RCC 7860 (cell line): ENCODE measurements at regions not wholly inside any gene's neighbourhood (a gene's known extent, or its start where the extent isn't known, plus 50 kb on each side); places are given as distances from the start of the nearest gene placed in this dataset.
A peak's percentile ranks its signal among the peaks of the same experiment; 100 is the strongest.

ENCODE experiments used
- DNase-seq: peaks from one replicate; pipeline ENCODE4 v3.0.0-alpha.2; 2015; ENCODE audit warnings: low spot score
- FAIRE-seq: peaks from 2 replicates; lab custom pipeline; 2012; peaks lifted over from hg19 to GRCh38; lab: Jason Lieb, UNC

DNA sequence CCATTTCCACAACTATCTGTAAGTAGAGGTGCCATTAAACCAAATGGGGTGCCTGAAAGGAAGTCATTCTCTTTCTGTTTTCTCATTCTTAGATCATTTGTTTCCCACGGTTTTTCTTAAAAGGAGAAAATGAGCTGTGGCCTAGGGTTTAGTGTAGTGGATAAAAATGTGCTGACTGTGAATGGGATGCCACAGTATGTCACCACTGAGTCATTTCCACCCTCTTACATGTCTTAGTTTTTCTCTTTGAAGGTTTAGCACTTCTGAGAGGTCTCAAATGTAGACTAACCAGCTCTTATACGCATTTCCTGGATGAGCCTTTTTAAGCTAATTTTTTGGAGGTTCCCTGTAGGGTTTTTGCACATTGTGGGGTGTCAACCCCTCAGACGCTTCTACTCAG, 244.5 kb upstream of the SPANXN1 start:
- peak; percentile 74 for DNase-seq
- FAIRE-seq = peak; percentile 88

DNA sequence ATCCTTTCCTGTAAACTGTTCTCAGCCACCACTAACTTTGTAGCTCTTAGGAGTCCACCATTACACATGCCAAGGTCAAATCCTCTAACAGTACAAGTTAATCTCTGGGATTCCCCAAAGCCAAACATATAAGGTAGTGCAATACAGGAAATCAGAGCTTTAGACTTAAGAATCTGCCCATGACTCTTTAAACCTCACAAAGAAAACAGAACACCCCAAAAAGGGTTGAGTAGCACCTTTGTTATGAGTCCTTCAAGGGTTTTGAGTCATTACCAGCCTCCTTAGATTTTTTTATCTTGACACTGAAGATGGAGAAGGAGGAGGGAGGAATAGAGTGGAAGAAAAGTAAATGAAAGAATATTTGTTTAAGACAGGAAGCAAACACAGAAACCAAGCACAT, 243.9 kb upstream of the SPANXN1 start:
- FAIRE-seq (no peak), DNase-seq (peak; percentile 40)

DNA sequence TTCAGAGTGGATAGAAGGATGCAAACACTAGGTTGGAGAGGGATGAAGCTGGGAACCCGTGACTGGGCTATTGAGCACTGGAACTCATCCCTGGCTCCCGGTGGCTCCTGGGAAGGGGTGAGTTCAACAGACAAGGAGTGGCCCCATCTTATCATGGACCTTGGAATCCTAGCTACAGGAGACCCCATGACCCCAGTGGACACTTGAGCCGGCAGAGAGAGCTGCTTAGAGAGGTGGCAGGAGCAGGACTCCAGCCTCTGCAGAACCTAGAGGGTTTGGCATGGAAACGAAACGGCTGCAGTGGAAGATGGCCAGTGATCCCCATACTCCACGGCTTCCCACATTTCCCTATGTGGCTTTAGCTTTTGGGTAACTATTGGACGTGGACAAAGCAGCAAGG, 205.8 kb upstream of the SPANXN1 start:
- FAIRE-seq (no peak), DNase-seq (no peak)

GRCh38 chrX:145068450-145068849, 178.9 kb upstream of the SPANXN1 start:
- DNase-seq (no peak), FAIRE-seq (no peak)

DNA sequence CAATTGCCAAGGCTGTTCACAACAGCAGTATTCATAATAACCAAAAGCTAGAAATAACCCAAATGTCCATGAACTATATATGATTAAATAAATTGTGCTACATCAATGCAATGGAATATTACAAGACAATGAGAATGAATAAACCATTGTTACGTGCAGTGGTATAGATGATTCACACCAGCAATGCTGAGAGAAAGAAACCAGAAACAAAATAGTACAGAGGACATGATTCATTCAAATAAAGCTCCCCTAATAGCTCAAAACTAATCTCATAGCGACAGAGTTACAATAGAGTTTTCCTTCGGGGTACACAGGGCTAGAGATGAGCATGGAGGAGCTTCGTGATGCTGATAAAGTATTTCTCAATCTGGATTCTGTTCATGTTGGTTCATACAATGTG, 148.1 kb upstream of the SPANXN1 start:
- no peak for DNase-seq
- FAIRE-seq = no peak
